Fibroblast of lung (primary cell): ENCODE measurements at regions not wholly inside any gene's neighbourhood (a gene's known extent, or its start where the extent isn't known, plus 50 kb on each side); places are given as distances from the start of the nearest gene placed in this dataset.

Source experiments
- CTCF ChIP-seq, 2 donors: IDR thresholded peaks in 1 of 2; conservative IDR thresholded peaks in 1 of 2; 1 replicate in 1 of 2; 2 replicates in 1 of 2; pipeline ENCODE4 v1.5.1; 2011 to 2012; ENCODE audit warnings: low read length in 2 of 2, control low read depth in 1 of 2, inconsistent platforms in 1 of 2, low read depth in 1 of 2, mild to moderate bottlenecking in 1 of 2
- EZH2 ChIP-seq: IDR thresholded peaks from 2 replicates; pipeline ENCODE4 v1.5.1; 2012; ENCODE audit warnings: low read length, control low read depth, mild to moderate bottlenecking; ENCODE audit errors: missing control alignments

- TF ChIP-seq CTCF (conservative IDR thresholded peaks at IDR 0.05 in 1 of 2, IDR thresholded peaks at IDR 0.05 in 1 of 2; ENCODE audit: low read depth in 1 of 2, low read length in 2 of 2): no peak
- TF ChIP-seq EZH2: no peak
These were observed 128.7 kb upstream of the ECI2 start for GRCh38 chr6:4264081-4264480.
